Adipocyte (in vitro differentiated cells): ENCODE measurements at regions not wholly inside any gene's neighbourhood (a gene's known extent, or its start where the extent isn't known, plus 50 kb on each side); places are given as distances from the start of the nearest gene placed in this dataset.

ENCODE experiments used
- DNase-seq: peaks from one replicate; pipeline ENCODE4 v3.0.0-alpha.2; 2015; ENCODE audit warnings: low read depth
- H3K27me3 ChIP-seq: replicated peaks from 2 replicates; pipeline ENCODE4 v1.7.0; 2013; ENCODE audit warnings: mild to moderate bottlenecking, low read length, moderate library complexity; ENCODE audit not compliant: control insufficient read depth, insufficient read depth
- H3K36me3 ChIP-seq: 2 replicates; pipeline ENCODE4 v1.7.0; 2013; ENCODE audit warnings: low read length, mild to moderate bottlenecking, moderate library complexity; ENCODE audit not compliant: control insufficient read depth, insufficient read depth, severe bottlenecking
- H3K4me1 ChIP-seq: 2 replicates; pipeline ENCODE4 v1.7.0; 2013; ENCODE audit warnings: mild to moderate bottlenecking, low read length, moderate library complexity; ENCODE audit not compliant: control insufficient read depth, insufficient read depth
- H3K4me3 ChIP-seq: 2 replicates; pipeline ENCODE4 v1.7.0; 2013; ENCODE audit warnings: mild to moderate bottlenecking, low read length, moderate library complexity
- H3K9ac ChIP-seq: 2 replicates; pipeline ENCODE4 v1.7.0; 2013; ENCODE audit warnings: mild to moderate bottlenecking, low read length, moderate library complexity
- H3K9me3 ChIP-seq: 2 replicates; pipeline ENCODE4 v1.7.0; 2013; ENCODE audit warnings: mild to moderate bottlenecking, low read length, moderate library complexity; ENCODE audit not compliant: control insufficient read depth

- Histone ChIP-seq H3K27me3 (peaks cover 9% of the 10 kb centered on the region), H3K9ac (no peak overlapping the region), H3K4me1 (no peaks in the 10 kb centered on the region), H3K36me3 (no peaks in the 10 kb centered on the region), H3K4me3 (no peak overlapping the region), H3K9me3 (no peaks in the 10 kb centered on the region)
- DNase-seq = no peak
Measured at GRCh38 chr22:49479566-49479965, 348.1 kb downstream of the BRD1 start.

- no peak for DNase-seq
- Histone ChIP-seq H3K9ac (no peak overlapping the region), H3K9me3 (no peaks in the 10 kb centered on the region), H3K36me3 (no peaks in the 10 kb centered on the region), H3K4me3 (no peak overlapping the region), H3K4me1 (no peaks in the 10 kb centered on the region), H3K27me3 (peaks cover 2% of the 10 kb centered on the region)
Measured at GRCh38 chr22:49476800-49477400, 350.8 kb downstream of the BRD1 start.

GRCh38 chr22:49476176-49476575, 351.5 kb downstream of the BRD1 start:
- H3K27me3 ChIP-seq = no peaks in the 10 kb centered on the region
- no peak overlapping the region for H3K9ac ChIP-seq
- no peak overlapping the region for H3K4me3 ChIP-seq
- no peak for DNase-seq
- no peaks in the 10 kb centered on the region for H3K9me3 ChIP-seq
- no peaks in the 10 kb centered on the region for H3K36me3 ChIP-seq
- H3K4me1 ChIP-seq = no peaks in the 10 kb centered on the region

GRCh38 chr22:49475253-49475652, 352.4 kb downstream of the BRD1 start:
- DNase-seq = no peak
- Histone ChIP-seq H3K36me3 (no peaks in the 10 kb centered on the region), H3K27me3 (no peaks in the 10 kb centered on the region), H3K9me3 (no peaks in the 10 kb centered on the region), H3K4me3 (no peak overlapping the region), H3K4me1 (no peaks in the 10 kb centered on the region), H3K9ac (no peak overlapping the region)

GRCh38 chr22:49473286-49473685, 354.4 kb downstream of the BRD1 start:
- no peaks in the 10 kb centered on the region for H3K9me3 ChIP-seq
- no peaks in the 10 kb centered on the region for H3K36me3 ChIP-seq
- no peaks in the 10 kb centered on the region for H3K27me3 ChIP-seq
- no peaks in the 10 kb centered on the region for H3K4me1 ChIP-seq
- H3K9ac ChIP-seq = no peak overlapping the region
- DNase-seq = no peak
- no peak overlapping the region for H3K4me3 ChIP-seq

DNA sequence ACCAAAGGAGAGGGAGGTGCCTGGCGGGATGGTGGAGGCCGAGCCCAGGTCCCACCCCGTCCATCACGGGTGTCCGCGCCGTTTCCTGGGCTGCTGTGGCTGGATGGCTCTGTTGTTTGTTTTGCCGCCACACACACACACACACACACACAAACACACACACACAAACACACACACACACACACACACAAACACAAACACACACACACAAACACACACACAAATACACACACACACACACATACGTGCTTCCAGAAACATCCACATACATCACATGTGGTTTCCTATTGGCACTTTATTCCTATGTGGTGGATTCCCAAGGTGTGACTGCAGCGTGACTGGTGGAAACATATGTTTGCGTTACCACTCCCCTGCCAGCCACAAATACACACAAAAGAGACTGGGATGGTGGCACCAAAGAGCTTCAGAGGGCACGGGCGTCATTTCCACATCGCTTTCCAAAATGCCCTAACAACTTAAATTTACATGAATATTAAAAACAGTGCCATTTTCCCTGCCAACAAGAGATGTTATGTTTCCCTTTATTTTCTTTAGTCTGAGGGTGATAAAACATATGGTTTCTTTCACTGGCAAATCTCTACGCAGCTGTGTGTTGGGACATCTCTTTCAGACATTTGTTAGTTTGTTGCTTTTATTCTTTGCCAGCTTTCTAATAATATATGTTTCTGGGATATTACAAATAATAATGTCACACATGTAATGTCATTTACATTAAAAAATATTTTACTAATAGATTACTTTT, 356.8 kb downstream of the BRD1 start:
- Histone ChIP-seq H3K4me3 (no peak overlapping the region), H3K9ac (no peak overlapping the region), H3K27me3 (no peaks in the 10 kb centered on the region), H3K36me3 (no peaks in the 10 kb centered on the region), H3K4me1 (no peaks in the 10 kb centered on the region), H3K9me3 (no peaks in the 10 kb centered on the region)
- DNase-seq = no peak

DNA sequence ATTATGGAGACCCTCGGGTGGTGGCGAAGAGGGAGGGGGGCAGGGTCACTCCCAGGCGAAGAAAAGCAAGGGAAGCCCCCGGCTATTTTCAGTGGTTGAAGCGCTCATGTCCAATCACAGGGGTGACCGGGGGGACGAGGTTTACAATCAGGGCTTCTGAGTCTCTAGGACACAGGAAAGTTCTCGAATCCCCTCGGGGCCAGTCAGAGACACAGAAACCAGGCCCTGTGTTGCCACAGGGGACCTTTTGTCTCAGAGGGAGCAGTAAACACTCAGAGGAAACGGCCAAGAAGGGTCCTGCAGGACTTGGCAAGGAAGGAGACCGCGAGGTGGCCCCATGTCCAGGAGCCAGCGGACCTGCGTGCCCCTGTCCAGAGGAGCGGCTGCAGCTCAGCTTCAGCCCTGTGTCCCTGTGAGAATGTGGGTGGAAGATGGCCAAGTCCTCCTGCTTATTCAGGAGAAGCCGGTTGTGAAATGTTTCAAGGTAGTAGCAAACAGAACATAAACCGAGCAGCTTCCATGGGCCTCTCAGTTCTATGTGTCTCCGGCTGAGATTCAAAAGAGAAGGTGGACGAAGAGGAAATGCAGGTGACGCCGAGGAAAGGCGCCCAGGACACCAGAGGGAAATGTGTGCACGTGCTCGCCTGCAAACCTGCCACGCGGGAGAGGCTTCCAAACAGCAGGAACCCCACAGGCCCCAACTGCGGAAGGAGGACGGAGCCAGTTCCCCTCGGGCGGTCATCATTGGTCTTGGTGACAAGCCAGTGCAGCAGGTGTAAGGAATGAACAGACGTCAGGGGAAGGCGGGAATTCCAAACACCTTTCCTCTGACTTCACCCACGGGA, 357.6 kb downstream of the BRD1 start:
- Histone ChIP-seq H3K4me3 (no peak overlapping the region), H3K9me3 (no peaks in the 10 kb centered on the region), H3K4me1 (no peaks in the 10 kb centered on the region), H3K9ac (no peak overlapping the region), H3K27me3 (no peaks in the 10 kb centered on the region), H3K36me3 (no peaks in the 10 kb centered on the region)
- no peak for DNase-seq

DNA sequence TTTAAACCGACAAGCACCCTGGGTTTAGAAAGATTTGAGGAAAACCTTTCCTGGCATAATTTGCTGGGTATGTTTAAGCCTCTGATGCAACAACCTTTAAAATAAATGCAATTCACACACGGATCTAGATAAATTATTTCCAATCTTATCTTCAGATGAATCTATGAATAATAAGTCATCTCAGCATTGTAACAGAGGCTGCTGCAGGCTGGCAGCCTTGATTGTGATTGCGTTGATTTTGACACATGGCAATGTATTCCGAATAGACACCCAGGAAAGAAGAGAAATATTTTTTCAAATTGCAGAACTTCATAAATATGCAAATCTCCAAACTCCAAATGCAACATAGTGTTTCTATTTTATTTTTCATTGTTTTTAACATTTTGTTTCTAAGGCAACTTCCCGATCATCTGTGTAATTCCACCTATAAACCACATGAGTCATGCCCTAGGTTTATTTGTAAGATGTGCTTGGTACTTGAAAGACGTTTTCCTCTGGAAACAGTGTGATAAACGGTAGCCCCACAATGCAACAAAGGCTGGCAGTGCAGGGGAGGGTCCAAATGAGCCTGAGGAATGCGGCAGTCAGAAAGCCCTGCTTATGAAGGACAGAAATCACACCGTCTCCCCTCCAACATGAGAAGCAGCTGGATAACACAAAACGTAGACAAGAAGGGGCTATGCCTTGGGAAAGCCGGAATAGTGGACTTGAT, 359.0 kb downstream of the BRD1 start:
- no peaks in the 10 kb centered on the region for H3K9me3 ChIP-seq
- H3K4me1 ChIP-seq = no peaks in the 10 kb centered on the region
- H3K9ac ChIP-seq = no peak overlapping the region
- H3K36me3 ChIP-seq = no peaks in the 10 kb centered on the region
- DNase-seq = no peak
- no peak overlapping the region for H3K4me3 ChIP-seq
- H3K27me3 ChIP-seq = no peaks in the 10 kb centered on the region

- no peak for DNase-seq
- no peaks in the 10 kb centered on the region for H3K9me3 ChIP-seq
- H3K4me1 ChIP-seq = no peaks in the 10 kb centered on the region
- H3K27me3 ChIP-seq = no peaks in the 10 kb centered on the region
- H3K36me3 ChIP-seq = no peaks in the 10 kb centered on the region
- no peak overlapping the region for H3K4me3 ChIP-seq
- no peak overlapping the region for H3K9ac ChIP-seq
Measured at GRCh38 chr22:49466878-49467595, 360.6 kb downstream of the BRD1 start.

- H3K9ac ChIP-seq = no peak overlapping the region
- no peak overlapping the region for H3K4me3 ChIP-seq
- H3K9me3 ChIP-seq = no peaks in the 10 kb centered on the region
- no peak for DNase-seq
- H3K4me1 ChIP-seq = no peaks in the 10 kb centered on the region
- no peaks in the 10 kb centered on the region for H3K27me3 ChIP-seq
- H3K36me3 ChIP-seq = no peaks in the 10 kb centered on the region
Measured at GRCh38 chr22:49464037-49464436, 363.6 kb downstream of the BRD1 start.
